WTC11 (cell line): ENCODE measurements at regions not wholly inside any gene's neighbourhood (a gene's known extent, or its start where the extent isn't known, plus 50 kb on each side); places are given as distances from the start of the nearest gene placed in this dataset.
A peak's percentile ranks its signal among the peaks of the same experiment; 100 is the strongest.

Source experiments
- ATAC-seq: fragments of 200-7000 bp; cut with Tn5 transposase; 2 replicates; pipeline ENCODE4 v1.10.0; 2021; ENCODE audit warnings: mild to moderate bottlenecking, moderate library complexity
- CTCF ChIA-PET: fragments of 300-600 bp; sonication (Branson Sonifier 250); formaldehyde crosslinking; loops from one replicate; lab custom pipeline; 2021; ENCODE audit warnings: antibody characterized with exemption; lab: Charles Lee
- POLR2A ChIA-PET: fragments of 350-600 bp; sonication (Branson Sonifier 250); formaldehyde crosslinking; loops from one replicate; lab custom pipeline; 2021; ENCODE audit warnings: antibody characterized with exemption; lab: Charles Lee
- DNase-seq: peaks from one replicate; pipeline ENCODE4 v3.0.0; 2021; ENCODE audit warnings: low spot score
- H3K27ac Mint-ChIP-seq: 2 replicates; pipeline ENCODE4 v1.8.0; 2021; ENCODE audit warnings: mixed read lengths
- H3K27me3 Mint-ChIP-seq: 2 replicates; pipeline ENCODE4 v1.8.0; 2021; ENCODE audit warnings: low read depth, mild to moderate bottlenecking, moderate library complexity, mixed read lengths
- H3K36me3 Mint-ChIP-seq: 2 replicates; pipeline ENCODE4 v1.8.0; 2021; ENCODE audit warnings: mixed read lengths
- H3K4me1 Mint-ChIP-seq: 2 replicates; pipeline ENCODE4 v1.8.0; 2022; ENCODE audit warnings: mixed read lengths
- H3K4me3 Mint-ChIP-seq: 2 replicates; pipeline ENCODE4 v1.8.0; 2021; ENCODE audit warnings: mild to moderate bottlenecking, moderate library complexity, mixed read lengths
- H3K9me3 Mint-ChIP-seq: 2 replicates; pipeline ENCODE4 v1.8.0; 2021; ENCODE audit warnings: mixed read lengths
- CBFB ChIP-seq: sonication (generic); formaldehyde crosslinking; IDR thresholded peaks from 2 replicates; pipeline ENCODE4 v1.8.1; 2022; ENCODE audit warnings: mild to moderate bottlenecking, low read depth, missing genetic modification reagents
- GABPB1 ChIP-seq: sonication (generic); formaldehyde crosslinking; IDR thresholded peaks from 2 replicates; pipeline ENCODE4 v1.8.1; 2023; ENCODE audit warnings: mild to moderate bottlenecking, missing genetic modification reagents
- GRHL2 ChIP-seq: fragments of 250-450 bp; sonication (Bioruptor Pico); IDR thresholded peaks from 2 replicates; pipeline ENCODE4 v1.8.0; 2022; ENCODE audit warnings: mild to moderate bottlenecking, moderate library complexity; ENCODE audit not compliant: insufficient replicate concordance, severe bottlenecking
- JAZF1 ChIP-seq: fragments of 250-450 bp; sonication (Bioruptor Pico); IDR thresholded peaks from 2 replicates; pipeline ENCODE4 v1.9.0; 2021; ENCODE audit warnings: moderate library complexity, mild to moderate bottlenecking, inconsistent platforms
- NR2C2 ChIP-seq: sonication (generic); formaldehyde crosslinking; IDR thresholded peaks from 2 replicates; pipeline ENCODE4 v1.8.0; 2022; ENCODE audit warnings: mild to moderate bottlenecking, missing genetic modification reagents
- OVOL2 ChIP-seq: fragments of 250-450 bp; sonication (Bioruptor Pico); IDR thresholded peaks from 2 replicates; pipeline ENCODE4 v1.9.0; 2021; ENCODE audit warnings: mild to moderate bottlenecking, borderline replicate concordance
- PRRX2 ChIP-seq: fragments of 250-450 bp; sonication (Bioruptor Pico); IDR thresholded peaks from 2 replicates; pipeline ENCODE4 v1.8.0; 2021; ENCODE audit warnings: mild to moderate bottlenecking
- RELA ChIP-seq: sonication (generic); formaldehyde crosslinking; IDR thresholded peaks from 2 replicates; pipeline ENCODE4 v1.8.1; 2022; ENCODE audit warnings: missing genetic modification reagents, mild to moderate bottlenecking, borderline replicate concordance
- SMAD3 ChIP-seq: sonication (generic); formaldehyde crosslinking; IDR thresholded peaks from 2 replicates; pipeline ENCODE4 v1.8.0; 2022; ENCODE audit warnings: missing genetic modification reagents, mild to moderate bottlenecking, borderline replicate concordance
- TCF7 ChIP-seq: sonication (generic); formaldehyde crosslinking; IDR thresholded peaks from 2 replicates; pipeline ENCODE4 v1.8.0; 2022; ENCODE audit warnings: mild to moderate bottlenecking, low read depth, missing genetic modification reagents, moderate library complexity
- TEAD1 ChIP-seq: sonication (generic); formaldehyde crosslinking; IDR thresholded peaks from 2 replicates; pipeline ENCODE4 v1.8.0; 2022; ENCODE audit warnings: mild to moderate bottlenecking, missing genetic modification reagents
- ZNF121 ChIP-seq: sonication (generic); formaldehyde crosslinking; IDR thresholded peaks from 2 replicates; pipeline ENCODE4 v1.8.0; 2023; ENCODE audit warnings: missing genetic modification reagents
- ZNF232 ChIP-seq: sonication (generic); formaldehyde crosslinking; IDR thresholded peaks from 2 replicates; pipeline ENCODE4 v1.8.0; 2022; ENCODE audit warnings: mild to moderate bottlenecking, missing genetic modification reagents
- ZNF396 ChIP-seq: fragments of 250-450 bp; sonication (Bioruptor Pico); IDR thresholded peaks from 2 replicates; pipeline ENCODE4 v1.8.0; 2021; ENCODE audit warnings: mild to moderate bottlenecking, moderate library complexity, borderline replicate concordance
- TF ChIP-seq, protein P1 (sequence below): sonication (generic); formaldehyde crosslinking; IDR thresholded peaks from 2 replicates; pipeline ENCODE4 v1.8.1; 2023; ENCODE audit warnings: mild to moderate bottlenecking, missing genetic modification reagents, moderate library complexity
- TF ChIP-seq, protein P2 (sequence below): fragments of 250-450 bp; sonication (Bioruptor Pico); IDR thresholded peaks from 2 replicates; pipeline ENCODE4 v2.1.2; 2022; ENCODE audit warnings: mild to moderate bottlenecking, moderate library complexity
- TF ChIP-seq, protein P3 (sequence below): sonication (generic); formaldehyde crosslinking; IDR thresholded peaks from 2 replicates; pipeline ENCODE4 v1.8.1; 2022; ENCODE audit warnings: low read depth, missing genetic modification reagents, borderline replicate concordance
- TF ChIP-seq, protein P4 (sequence below): fragments of 200-600 bp; IDR thresholded peaks from 2 replicates; pipeline ENCODE4 v1.8.0; 2022; ENCODE audit warnings: antibody characterized with exemption
- TF ChIP-seq, protein P5 (sequence below): sonication (generic); formaldehyde crosslinking; IDR thresholded peaks from 2 replicates; pipeline ENCODE4 v1.8.0; 2022; ENCODE audit warnings: mild to moderate bottlenecking, missing genetic modification reagents

DNA sequence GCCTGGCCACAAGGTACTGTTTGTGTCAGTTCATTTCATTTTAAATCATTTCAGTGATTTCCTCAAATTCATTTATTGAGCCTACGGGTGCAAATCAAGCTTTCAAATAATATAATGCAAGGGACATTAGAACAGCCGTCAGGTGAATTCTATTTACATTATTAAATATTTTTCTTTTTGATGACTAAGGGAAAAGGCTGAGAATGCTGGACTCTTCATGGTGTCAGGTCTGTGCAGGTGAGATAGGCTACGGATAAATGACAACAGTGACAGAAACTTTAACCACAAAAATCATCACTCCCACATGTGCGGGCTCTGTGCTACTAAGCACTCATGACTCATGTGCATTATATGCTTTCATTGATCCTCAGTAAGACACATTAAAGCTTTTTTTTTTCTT, 149.2 kb upstream of the ZNF716 start:
- CTCF ChIA-PET, result no interaction called here
- DNase-seq, result no peak

DNA sequence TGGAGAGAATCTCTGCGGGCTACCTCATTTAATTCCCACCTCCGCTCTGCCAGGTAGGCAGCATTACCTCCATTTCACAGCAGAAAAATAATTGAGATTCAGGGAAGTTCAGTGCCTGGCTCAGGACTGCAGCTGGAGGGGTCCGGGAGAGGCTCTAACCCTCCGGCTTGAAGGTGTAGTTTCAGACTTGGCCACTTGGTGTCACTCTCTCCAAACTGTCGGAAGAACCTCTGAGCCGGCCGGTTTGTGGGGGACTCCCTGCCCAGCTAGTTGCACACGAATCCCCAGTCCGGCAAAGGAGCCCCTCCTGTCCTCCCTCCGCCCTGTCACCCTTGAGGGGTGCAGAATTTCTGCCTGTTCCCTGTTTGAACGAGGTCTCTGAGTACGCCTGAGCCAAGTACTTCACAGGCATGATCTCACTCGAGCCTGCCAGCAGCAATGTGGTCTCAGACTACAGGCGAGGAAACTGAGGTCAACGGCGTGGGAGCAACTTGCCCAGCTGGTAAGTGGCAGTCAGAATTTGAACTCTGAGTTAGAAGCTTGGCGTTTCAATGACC, 144.7 kb upstream of the ZNF716 start:
- POLR2A ChIA-PET, result no interaction called here
- CTCF ChIA-PET, result no interaction called here
- H3K27me3 Mint-ChIP-seq, result peaks cover 3% of the 10 kb centered on the region; the same call in 1 of the 2 replicates

More for the DNA sequence above, 149.2 kb upstream of the ZNF716 start:
- POLR2A ChIA-PET, result no interaction called here
- Mint-ChIP-seq H3K4me3 (no peak overlapping the region), H3K36me3 (peaks cover 54% of the 10 kb centered on the region), H3K4me1 (no peaks in the 10 kb centered on the region), H3K9me3 (peaks cover 42% of the 10 kb centered on the region), H3K27ac (no peak overlapping the region), H3K27me3 (peaks cover 10% of the 10 kb centered on the region)
- no peak for ATAC-seq
- no peak for TF ChIP-seq JAZF1
- TF ChIP-seq, protein P1, sequence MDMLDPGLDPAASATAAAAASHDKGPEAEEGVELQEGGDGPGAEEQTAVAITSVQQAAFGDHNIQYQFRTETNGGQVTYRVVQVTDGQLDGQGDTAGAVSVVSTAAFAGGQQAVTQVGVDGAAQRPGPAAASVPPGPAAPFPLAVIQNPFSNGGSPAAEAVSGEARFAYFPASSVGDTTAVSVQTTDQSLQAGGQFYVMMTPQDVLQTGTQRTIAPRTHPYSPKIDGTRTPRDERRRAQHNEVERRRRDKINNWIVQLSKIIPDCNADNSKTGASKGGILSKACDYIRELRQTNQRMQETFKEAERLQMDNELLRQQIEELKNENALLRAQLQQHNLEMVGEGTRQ (CRISPR knock-in tag), result no peak

DNA sequence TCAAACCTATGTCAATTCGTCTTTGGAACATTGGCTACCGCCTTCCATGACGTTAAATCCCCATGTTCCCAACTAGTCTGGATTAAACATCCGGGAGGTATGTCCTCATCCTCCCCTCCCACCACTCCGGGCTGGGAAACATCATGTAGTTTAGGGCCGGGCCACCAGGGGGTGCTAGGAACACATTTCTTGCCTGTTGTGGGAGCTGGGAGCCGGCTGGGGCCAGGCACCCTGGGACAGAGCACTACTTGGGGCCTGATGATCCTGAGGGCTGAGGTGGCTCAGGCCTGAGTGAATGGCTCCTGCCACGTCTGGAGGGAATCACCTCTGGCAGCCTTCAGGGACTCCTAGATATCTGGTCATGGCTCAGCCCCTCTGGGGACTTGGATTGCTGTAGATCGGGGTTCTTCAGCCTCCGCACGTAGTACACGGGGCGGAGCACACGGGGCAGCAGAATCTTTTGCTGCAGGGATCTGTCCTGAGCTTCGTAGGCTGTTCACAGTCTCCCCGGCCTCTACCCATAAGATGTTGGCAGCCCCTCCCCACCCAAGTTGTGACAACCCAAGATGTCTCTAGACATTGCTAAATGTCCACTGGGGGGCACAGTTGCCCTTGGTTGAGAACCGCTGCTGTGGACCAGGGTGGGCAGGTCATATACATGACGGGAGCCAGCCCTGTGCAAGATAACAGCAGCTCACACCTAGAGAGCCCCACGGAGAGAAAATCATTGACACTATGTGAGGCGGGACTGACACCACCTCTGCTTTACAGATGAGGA, 141.2 kb upstream of the ZNF716 start:
- H3K27me3 Mint-ChIP-seq, result peaks cover 5% of the 10 kb centered on the region; the same call in 1 of the 2 replicates
- ChIA-PET POLR2A (no interaction called here), CTCF (no interaction called here)
- ATAC-seq (no peak), DNase-seq (peak; percentile 12)
- H3K36me3 Mint-ChIP-seq, result peaks cover 60% of the 10 kb centered on the region
- peaks cover 64% of the 10 kb centered on the region for H3K9me3 Mint-ChIP-seq
- no peak overlapping the region for H3K27ac Mint-ChIP-seq
- H3K4me1 Mint-ChIP-seq, result no peaks in the 10 kb centered on the region
- H3K4me3 Mint-ChIP-seq, result no peak overlapping the region
- TF ChIP-seq NR2C2, result no peak
- no peak for TF ChIP-seq PRRX2 (CRISPR knock-in tag)
- TF ChIP-seq ZNF396 (CRISPR knock-in tag), result no peak
- no peak for TF ChIP-seq SMAD3 (CRISPR knock-in tag)
- TF ChIP-seq, protein P2, sequence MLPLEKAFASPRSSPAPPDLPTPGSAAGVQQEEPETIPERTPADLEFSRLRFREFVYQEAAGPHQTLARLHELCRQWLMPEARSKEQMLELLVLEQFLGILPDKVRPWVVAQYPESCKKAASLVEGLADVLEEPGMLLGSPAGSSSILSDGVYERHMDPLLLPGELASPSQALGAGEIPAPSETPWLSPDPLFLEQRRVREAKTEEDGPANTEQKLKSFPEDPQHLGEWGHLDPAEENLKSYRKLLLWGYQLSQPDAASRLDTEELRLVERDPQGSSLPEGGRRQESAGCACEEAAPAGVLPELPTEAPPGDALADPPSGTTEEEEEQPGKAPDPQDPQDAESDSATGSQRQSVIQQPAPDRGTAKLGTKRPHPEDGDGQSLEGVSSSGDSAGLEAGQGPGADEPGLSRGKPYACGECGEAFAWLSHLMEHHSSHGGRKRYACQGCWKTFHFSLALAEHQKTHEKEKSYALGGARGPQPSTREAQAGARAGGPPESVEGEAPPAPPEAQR (CRISPR knock-in tag), result no peak
- TF ChIP-seq ZNF121 (CRISPR knock-in tag), result no peak
- TF ChIP-seq, protein P3, sequence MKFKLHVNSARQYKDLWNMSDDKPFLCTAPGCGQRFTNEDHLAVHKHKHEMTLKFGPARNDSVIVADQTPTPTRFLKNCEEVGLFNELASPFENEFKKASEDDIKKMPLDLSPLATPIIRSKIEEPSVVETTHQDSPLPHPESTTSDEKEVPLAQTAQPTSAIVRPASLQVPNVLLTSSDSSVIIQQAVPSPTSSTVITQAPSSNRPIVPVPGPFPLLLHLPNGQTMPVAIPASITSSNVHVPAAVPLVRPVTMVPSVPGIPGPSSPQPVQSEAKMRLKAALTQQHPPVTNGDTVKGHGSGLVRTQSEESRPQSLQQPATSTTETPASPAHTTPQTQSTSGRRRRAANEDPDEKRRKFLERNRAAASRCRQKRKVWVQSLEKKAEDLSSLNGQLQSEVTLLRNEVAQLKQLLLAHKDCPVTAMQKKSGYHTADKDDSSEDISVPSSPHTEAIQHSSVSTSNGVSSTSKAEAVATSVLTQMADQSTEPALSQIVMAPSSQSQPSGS (CRISPR knock-in tag), result no peak
- TF ChIP-seq, protein P4, sequence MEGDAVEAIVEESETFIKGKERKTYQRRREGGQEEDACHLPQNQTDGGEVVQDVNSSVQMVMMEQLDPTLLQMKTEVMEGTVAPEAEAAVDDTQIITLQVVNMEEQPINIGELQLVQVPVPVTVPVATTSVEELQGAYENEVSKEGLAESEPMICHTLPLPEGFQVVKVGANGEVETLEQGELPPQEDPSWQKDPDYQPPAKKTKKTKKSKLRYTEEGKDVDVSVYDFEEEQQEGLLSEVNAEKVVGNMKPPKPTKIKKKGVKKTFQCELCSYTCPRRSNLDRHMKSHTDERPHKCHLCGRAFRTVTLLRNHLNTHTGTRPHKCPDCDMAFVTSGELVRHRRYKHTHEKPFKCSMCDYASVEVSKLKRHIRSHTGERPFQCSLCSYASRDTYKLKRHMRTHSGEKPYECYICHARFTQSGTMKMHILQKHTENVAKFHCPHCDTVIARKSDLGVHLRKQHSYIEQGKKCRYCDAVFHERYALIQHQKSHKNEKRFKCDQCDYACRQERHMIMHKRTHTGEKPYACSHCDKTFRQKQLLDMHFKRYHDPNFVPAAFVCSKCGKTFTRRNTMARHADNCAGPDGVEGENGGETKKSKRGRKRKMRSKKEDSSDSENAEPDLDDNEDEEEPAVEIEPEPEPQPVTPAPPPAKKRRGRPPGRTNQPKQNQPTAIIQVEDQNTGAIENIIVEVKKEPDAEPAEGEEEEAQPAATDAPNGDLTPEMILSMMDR, result no peak
- TF ChIP-seq, protein P1 (CRISPR knock-in tag), result no peak
- no peak for TF ChIP-seq GRHL2 (CRISPR knock-in tag)
- TF ChIP-seq TCF7 (CRISPR knock-in tag), result no peak
- no peak for TF ChIP-seq OVOL2

More for the DNA sequence above, 144.7 kb upstream of the ZNF716 start:
- Mint-ChIP-seq H3K9me3 (peaks cover 56% of the 10 kb centered on the region), H3K27ac (no peak overlapping the region), H3K4me1 (no peaks in the 10 kb centered on the region), H3K4me3 (no peak overlapping the region), H3K36me3 (peaks cover 59% of the 10 kb centered on the region)
- ATAC-seq (no peak), DNase-seq (no peak)
- TF ChIP-seq TEAD1 (CRISPR knock-in tag) (no peak), GABPB1 (CRISPR knock-in tag) (no peak), ZNF232 (CRISPR knock-in tag) (no peak), RELA (CRISPR knock-in tag) (no peak), CBFB (no peak)
- TF ChIP-seq, protein P4, result 0 out of 2 replicates have a peak, but pooled peaks have one; percentile 17
- TF ChIP-seq, protein P5, sequence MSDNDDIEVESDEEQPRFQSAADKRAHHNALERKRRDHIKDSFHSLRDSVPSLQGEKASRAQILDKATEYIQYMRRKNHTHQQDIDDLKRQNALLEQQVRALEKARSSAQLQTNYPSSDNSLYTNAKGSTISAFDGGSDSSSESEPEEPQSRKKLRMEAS (CRISPR knock-in tag), result no peak
